ENCODE measurements at regions not wholly inside any gene's neighbourhood (a gene's known extent, or its start where the extent isn't known, plus 50 kb on each side); places are given as distances from the start of the nearest gene placed in this dataset.

DNA sequence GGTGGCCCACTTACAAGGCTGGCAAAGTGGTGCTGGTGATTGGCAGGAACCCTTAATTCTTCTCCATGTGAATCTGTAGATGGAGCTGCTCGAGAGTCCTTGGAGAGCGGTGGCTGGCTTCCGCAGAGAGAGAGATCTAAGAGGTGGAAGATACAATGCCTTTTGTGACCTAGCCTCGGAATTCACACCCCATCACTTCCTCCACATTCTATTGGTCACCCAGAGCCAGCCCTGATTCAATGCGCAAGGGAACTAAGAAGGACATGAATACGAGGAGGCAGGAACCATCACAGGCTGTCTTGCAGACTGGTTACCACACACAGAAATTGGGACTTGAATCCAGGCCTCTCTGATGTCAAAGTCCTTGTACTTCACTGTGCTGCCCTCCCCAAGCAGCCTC lies 128.9 kb upstream of the PROKR2 start:
- TF ChIP-seq, protein P1, sequence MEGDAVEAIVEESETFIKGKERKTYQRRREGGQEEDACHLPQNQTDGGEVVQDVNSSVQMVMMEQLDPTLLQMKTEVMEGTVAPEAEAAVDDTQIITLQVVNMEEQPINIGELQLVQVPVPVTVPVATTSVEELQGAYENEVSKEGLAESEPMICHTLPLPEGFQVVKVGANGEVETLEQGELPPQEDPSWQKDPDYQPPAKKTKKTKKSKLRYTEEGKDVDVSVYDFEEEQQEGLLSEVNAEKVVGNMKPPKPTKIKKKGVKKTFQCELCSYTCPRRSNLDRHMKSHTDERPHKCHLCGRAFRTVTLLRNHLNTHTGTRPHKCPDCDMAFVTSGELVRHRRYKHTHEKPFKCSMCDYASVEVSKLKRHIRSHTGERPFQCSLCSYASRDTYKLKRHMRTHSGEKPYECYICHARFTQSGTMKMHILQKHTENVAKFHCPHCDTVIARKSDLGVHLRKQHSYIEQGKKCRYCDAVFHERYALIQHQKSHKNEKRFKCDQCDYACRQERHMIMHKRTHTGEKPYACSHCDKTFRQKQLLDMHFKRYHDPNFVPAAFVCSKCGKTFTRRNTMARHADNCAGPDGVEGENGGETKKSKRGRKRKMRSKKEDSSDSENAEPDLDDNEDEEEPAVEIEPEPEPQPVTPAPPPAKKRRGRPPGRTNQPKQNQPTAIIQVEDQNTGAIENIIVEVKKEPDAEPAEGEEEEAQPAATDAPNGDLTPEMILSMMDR (IDR thresholded peaks at IDR 0.05): no peak

DNA sequence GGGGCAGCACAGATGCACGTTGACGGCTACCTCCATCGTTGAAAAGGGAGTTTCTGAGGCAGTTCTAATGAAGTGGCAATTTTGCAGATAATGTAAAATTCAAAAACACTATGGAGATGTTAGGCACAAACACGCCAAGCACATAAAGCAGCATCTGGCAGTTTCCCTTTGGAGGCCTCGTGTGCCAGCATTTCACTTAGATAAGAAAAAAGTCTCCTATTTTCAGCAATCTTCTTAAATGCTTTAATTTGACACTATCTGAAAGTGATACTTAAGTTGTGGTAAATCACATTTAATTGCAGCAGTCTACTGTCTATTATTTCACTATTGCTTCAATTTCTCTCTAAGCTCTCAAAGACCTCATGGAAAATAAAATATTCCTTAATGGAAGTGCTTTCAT lies 125.3 kb upstream of the PROKR2 start:
- TF ChIP-seq, protein P1 (IDR thresholded peaks at IDR 0.05): no peak

- TF ChIP-seq, protein P1 (IDR thresholded peaks at IDR 0.05): no peak
Observed at GRCh38 chr20:5434116-5434515, 117.4 kb upstream of the PROKR2 start.

- TF ChIP-seq, protein P1 (IDR thresholded peaks at IDR 0.05): no peak
Observed at GRCh38 chr20:5433352-5433751, 116.6 kb upstream of the PROKR2 start.

DNA sequence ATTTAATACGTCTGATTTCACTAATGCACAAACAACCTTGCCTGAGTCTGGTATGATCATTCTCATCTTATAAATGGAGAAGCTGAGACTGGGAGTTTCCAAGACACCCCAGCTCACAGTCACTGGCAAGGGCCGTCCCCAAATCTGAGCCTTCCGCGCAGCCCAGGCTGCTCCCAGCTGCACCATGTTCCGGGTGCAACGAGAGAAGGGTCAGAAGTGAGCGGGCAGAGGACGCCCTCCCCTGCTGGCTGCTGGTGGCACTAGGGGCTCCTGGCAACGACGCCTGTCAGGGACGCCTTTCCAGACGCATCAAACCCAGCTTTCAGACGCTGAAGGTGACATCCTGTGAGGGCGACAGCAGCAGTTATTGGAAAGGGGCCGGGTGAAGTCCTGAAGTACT lies 115.3 kb upstream of the PROKR2 start:
- TF ChIP-seq, protein P1 (IDR thresholded peaks at IDR 0.05): no peak

GRCh38 chr20:5430670-5431069 lies 113.9 kb upstream of the PROKR2 start:
- TF ChIP-seq, protein P1 (IDR thresholded peaks at IDR 0.05): no peak

DNA sequence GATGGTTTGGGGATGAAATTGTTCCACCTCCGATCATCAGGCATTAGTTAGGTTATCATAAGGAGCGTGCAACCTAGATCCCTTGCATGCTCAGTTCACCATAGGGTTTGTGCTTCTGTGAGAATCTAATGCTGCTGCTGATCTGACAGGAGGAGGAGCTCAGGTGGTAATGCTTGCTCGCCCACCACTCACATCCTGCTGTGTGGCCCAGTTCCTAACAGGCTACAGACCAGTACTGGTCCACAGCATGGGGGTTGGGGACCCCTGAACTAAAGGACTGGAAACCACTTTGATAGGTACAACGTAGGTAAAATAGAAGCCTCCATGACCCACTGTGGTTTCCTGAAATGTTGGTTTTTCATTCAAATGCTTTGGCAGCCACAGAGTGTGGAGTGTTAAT lies 109.3 kb upstream of the PROKR2 start:
- TF ChIP-seq, protein P1 (IDR thresholded peaks at IDR 0.05): no peak

GRCh38 chr20:5416086-5416485 lies 99.3 kb upstream of the PROKR2 start:
- TF ChIP-seq, protein P1 (IDR thresholded peaks at IDR 0.05): no peak
